ENCODE measurements at regions not wholly inside any gene's neighbourhood (a gene's known extent, or its start where the extent isn't known, plus 50 kb on each side); places are given as distances from the start of the nearest gene placed in this dataset.
A peak's percentile ranks its signal among the peaks of the same experiment; 100 is the strongest.

GRCh38 chr19:46911456-46911855 lies 50.7 kb downstream of the ARHGAP35 start:
- DNase-seq: no peak
- in situ Hi-C loops (cut with MboI; ENCODE audit: low pct_unique_long_range_greater_than_20kb, low sequenced_read_pairs): no loop called here

GRCh38 chr19:46913198-46913851 lies 52.5 kb downstream of the ARHGAP35 start:
- in situ Hi-C loops (cut with MboI; ENCODE audit: low pct_unique_long_range_greater_than_20kb, low sequenced_read_pairs): no loop called here
- no peak for DNase-seq

GRCh38 chr19:46913852-46914430 lies 53.1 kb downstream of the ARHGAP35 start:
- in situ Hi-C loops (cut with MboI; ENCODE audit: low pct_unique_long_range_greater_than_20kb, low sequenced_read_pairs): no loop called here

GRCh38 chr19:46915386-46915785 lies 54.6 kb downstream of the ARHGAP35 start:
- DNase-seq: no peak
- in situ Hi-C loops (cut with MboI; ENCODE audit: low pct_unique_long_range_greater_than_20kb, low sequenced_read_pairs): no loop called here

More at GRCh38 chr19:46913852-46914430, 53.1 kb downstream of the ARHGAP35 start:
- DNase-seq: peak; percentile 74

- no peak for DNase-seq
- in situ Hi-C loops (cut with MboI; ENCODE audit: low pct_unique_long_range_greater_than_20kb, low sequenced_read_pairs): no loop called here
Measured at GRCh38 chr19:46917002-46917401, 56.2 kb downstream of the ARHGAP35 start.

GRCh38 chr19:46919324-46919723 lies 58.5 kb downstream of the ARHGAP35 start:
- no peak for DNase-seq
- in situ Hi-C loops (cut with MboI; ENCODE audit: low pct_unique_long_range_greater_than_20kb, low sequenced_read_pairs): no loop called here

- DNase-seq: no peak
- in situ Hi-C loops (cut with MboI; ENCODE audit: low pct_unique_long_range_greater_than_20kb, low sequenced_read_pairs): no loop called here
Measured at GRCh38 chr19:46920362-46920761, 59.6 kb downstream of the ARHGAP35 start.

GRCh38 chr19:46921071-46921470 lies 60.3 kb downstream of the ARHGAP35 start:
- in situ Hi-C loops (cut with MboI; ENCODE audit: low pct_unique_long_range_greater_than_20kb, low sequenced_read_pairs): no loop called here
- DNase-seq: no peak

GRCh38 chr19:46922465-46922864 lies 61.7 kb downstream of the ARHGAP35 start:
- DNase-seq: no peak
- in situ Hi-C loops (cut with MboI; ENCODE audit: low pct_unique_long_range_greater_than_20kb, low sequenced_read_pairs): no loop called here

- DNase-seq: no peak
- in situ Hi-C loops (cut with MboI; ENCODE audit: low pct_unique_long_range_greater_than_20kb, low sequenced_read_pairs): no loop called here
Measured at GRCh38 chr19:46924874-46925547, 64.2 kb downstream of the ARHGAP35 start.

GRCh38 chr19:46925548-46925950 lies 64.8 kb downstream of the ARHGAP35 start:
- in situ Hi-C loops (cut with MboI; ENCODE audit: low pct_unique_long_range_greater_than_20kb, low sequenced_read_pairs): no loop called here
- DNase-seq: no peak

GRCh38 chr19:46926170-46927071 lies 65.6 kb downstream of the ARHGAP35 start:
- in situ Hi-C loops (cut with MboI; ENCODE audit: low pct_unique_long_range_greater_than_20kb, low sequenced_read_pairs): no loop called here
- DNase-seq: no peak

GRCh38 chr19:46927106-46927505 lies 66.3 kb downstream of the ARHGAP35 start:
- DNase-seq: no peak

GRCh38 chr19:46927893-46928292 lies 67.1 kb downstream of the ARHGAP35 start:
- DNase-seq: no peak
- in situ Hi-C loops (cut with MboI; ENCODE audit: low pct_unique_long_range_greater_than_20kb, low sequenced_read_pairs): no loop called here

More at GRCh38 chr19:46927106-46927505, 66.3 kb downstream of the ARHGAP35 start:
- in situ Hi-C loops (cut with MboI; ENCODE audit: low pct_unique_long_range_greater_than_20kb, low sequenced_read_pairs): no loop called here

GRCh38 chr19:46928951-46929350 lies 68.2 kb downstream of the ARHGAP35 start:
- in situ Hi-C loops (cut with MboI; ENCODE audit: low pct_unique_long_range_greater_than_20kb, low sequenced_read_pairs): no loop called here
- no peak for DNase-seq

- in situ Hi-C loops (cut with MboI; ENCODE audit: low pct_unique_long_range_greater_than_20kb, low sequenced_read_pairs): no loop called here
- no peak for DNase-seq
Measured at GRCh38 chr19:46931202-46931601, 70.4 kb downstream of the ARHGAP35 start.

GRCh38 chr19:46932346-46932745 lies 71.5 kb downstream of the ARHGAP35 start:
- in situ Hi-C loops (cut with MboI; ENCODE audit: low pct_unique_long_range_greater_than_20kb, low sequenced_read_pairs): no loop called here
- no peak for DNase-seq

GRCh38 chr19:46935066-46935663 lies 74.4 kb downstream of the ARHGAP35 start:
- DNase-seq: no peak
- in situ Hi-C loops (cut with MboI; ENCODE audit: low pct_unique_long_range_greater_than_20kb, low sequenced_read_pairs): no loop called here

Measured in KBM-7 (cell line).